ENCODE measurements at regions not wholly inside any gene's neighbourhood (a gene's known extent, or its start where the extent isn't known, plus 50 kb on each side); places are given as distances from the start of the nearest gene placed in this dataset.

- DNase-seq (ENCODE audit: low read depth): no peak
Observed at GRCh38 chr16:17643935-17644334, 173.2 kb upstream of the XYLT1 start.

- no peak for DNase-seq (ENCODE audit: low read depth)
Observed at GRCh38 chr16:17641990-17642389, 171.2 kb upstream of the XYLT1 start.

GRCh38 chr16:17638134-17638533 is 167.4 kb upstream of the XYLT1 start:
- no peak for DNase-seq (ENCODE audit: low read depth)

- no peak for DNase-seq (ENCODE audit: low read depth)
Observed at GRCh38 chr16:17635183-17635582, 164.4 kb upstream of the XYLT1 start.

GRCh38 chr16:17633181-17633951 is 162.6 kb upstream of the XYLT1 start:
- DNase-seq (ENCODE audit: low read depth): no peak

- DNase-seq (ENCODE audit: low read depth): no peak
Observed at GRCh38 chr16:17632667-17633066, 161.9 kb upstream of the XYLT1 start.

- DNase-seq (ENCODE audit: low read depth): no peak
Observed at GRCh38 chr16:17629936-17630335, 159.2 kb upstream of the XYLT1 start.

- DNase-seq (ENCODE audit: low read depth): no peak
Observed at GRCh38 chr16:17628983-17629382, 158.2 kb upstream of the XYLT1 start.

GRCh38 chr16:17622366-17622765 is 151.6 kb upstream of the XYLT1 start:
- no peak for DNase-seq (ENCODE audit: low read depth)

GRCh38 chr16:17619261-17619660 is 148.5 kb upstream of the XYLT1 start:
- DNase-seq (ENCODE audit: low read depth): no peak

- DNase-seq (ENCODE audit: low read depth): no peak
Observed at GRCh38 chr16:17617021-17617552, 146.3 kb upstream of the XYLT1 start.

GRCh38 chr16:17612336-17612735 is 141.6 kb upstream of the XYLT1 start:
- no peak for DNase-seq (ENCODE audit: low read depth)

GRCh38 chr16:17607609-17608008 is 136.8 kb upstream of the XYLT1 start:
- no peak for DNase-seq (ENCODE audit: low read depth)

- DNase-seq (ENCODE audit: low read depth): no peak
Observed at GRCh38 chr16:17607075-17607509, 136.3 kb upstream of the XYLT1 start.

- DNase-seq (ENCODE audit: low read depth): no peak
Observed at GRCh38 chr16:17606460-17606859, 135.7 kb upstream of the XYLT1 start.

- DNase-seq (ENCODE audit: low read depth): no peak
Observed at GRCh38 chr16:17605784-17606183, 135.0 kb upstream of the XYLT1 start.

GRCh38 chr16:17603626-17604025 is 132.9 kb upstream of the XYLT1 start:
- DNase-seq (ENCODE audit: low read depth): no peak

- no peak for DNase-seq (ENCODE audit: low read depth)
Observed at GRCh38 chr16:17602678-17603077, 131.9 kb upstream of the XYLT1 start.

- no peak for DNase-seq (ENCODE audit: low read depth)
Observed at GRCh38 chr16:17598968-17599367, 128.2 kb upstream of the XYLT1 start.

GRCh38 chr16:17591655-17592405 is 121.1 kb upstream of the XYLT1 start:
- DNase-seq (ENCODE audit: low read depth): no peak

GRCh38 chr16:17590711-17591654 is 120.2 kb upstream of the XYLT1 start:
- no peak for DNase-seq (ENCODE audit: low read depth)

GRCh38 chr16:17589898-17590297 is 119.1 kb upstream of the XYLT1 start:
- DNase-seq (ENCODE audit: low read depth): no peak
